ENCODE measurements at regions not wholly inside any gene's neighbourhood (a gene's known extent, or its start where the extent isn't known, plus 50 kb on each side); places are given as distances from the start of the nearest gene placed in this dataset.

DNA sequence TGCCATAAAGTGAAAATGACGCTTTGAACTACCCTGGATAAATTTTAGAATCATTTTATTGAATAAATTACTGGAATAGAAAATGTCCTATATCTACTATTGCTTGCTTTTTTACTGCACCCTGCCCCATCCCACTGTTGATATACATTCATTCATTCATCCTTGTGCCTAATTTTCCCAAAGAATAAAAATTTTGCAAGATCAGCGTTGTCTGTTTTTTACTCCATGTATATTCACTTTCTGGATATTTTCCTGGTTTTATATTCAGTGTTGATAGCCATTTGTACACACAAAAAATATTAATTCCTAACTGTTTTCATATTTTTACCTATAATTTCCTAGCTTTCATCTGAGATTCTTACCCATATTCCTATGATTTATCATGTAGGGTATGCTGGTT, 262.9 kb upstream of the MAGI2 start:
- no peak for DNase-seq (ENCODE audit: low read depth in 2 of 2)

DNA sequence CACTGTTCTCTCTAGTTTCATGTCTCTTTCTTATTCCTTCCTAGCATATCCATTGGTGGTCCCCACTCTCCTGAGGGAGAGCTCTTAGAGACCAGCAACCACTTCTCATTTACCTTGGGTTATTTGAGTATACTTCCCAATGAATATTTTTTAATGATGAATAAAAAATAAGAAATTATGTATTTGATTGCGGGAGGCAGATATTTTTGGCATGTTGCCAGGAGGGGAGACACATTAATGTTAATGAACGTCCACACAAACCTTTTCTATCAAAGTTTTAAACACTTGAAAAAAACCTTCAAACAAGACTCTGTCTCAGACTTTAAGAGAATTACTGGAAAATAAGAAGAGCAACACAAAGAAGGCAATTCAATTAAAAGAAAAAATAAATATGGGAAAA, 260.6 kb upstream of the MAGI2 start:
- no peak for DNase-seq (ENCODE audit: low read depth in 2 of 2)

GRCh38 chr7:79713276-79713675, 259.8 kb upstream of the MAGI2 start:
- no peak for DNase-seq (ENCODE audit: low read depth in 2 of 2)

GRCh38 chr7:79711660-79712059, 258.2 kb upstream of the MAGI2 start:
- no peak for DNase-seq (ENCODE audit: low read depth in 2 of 2)

DNA sequence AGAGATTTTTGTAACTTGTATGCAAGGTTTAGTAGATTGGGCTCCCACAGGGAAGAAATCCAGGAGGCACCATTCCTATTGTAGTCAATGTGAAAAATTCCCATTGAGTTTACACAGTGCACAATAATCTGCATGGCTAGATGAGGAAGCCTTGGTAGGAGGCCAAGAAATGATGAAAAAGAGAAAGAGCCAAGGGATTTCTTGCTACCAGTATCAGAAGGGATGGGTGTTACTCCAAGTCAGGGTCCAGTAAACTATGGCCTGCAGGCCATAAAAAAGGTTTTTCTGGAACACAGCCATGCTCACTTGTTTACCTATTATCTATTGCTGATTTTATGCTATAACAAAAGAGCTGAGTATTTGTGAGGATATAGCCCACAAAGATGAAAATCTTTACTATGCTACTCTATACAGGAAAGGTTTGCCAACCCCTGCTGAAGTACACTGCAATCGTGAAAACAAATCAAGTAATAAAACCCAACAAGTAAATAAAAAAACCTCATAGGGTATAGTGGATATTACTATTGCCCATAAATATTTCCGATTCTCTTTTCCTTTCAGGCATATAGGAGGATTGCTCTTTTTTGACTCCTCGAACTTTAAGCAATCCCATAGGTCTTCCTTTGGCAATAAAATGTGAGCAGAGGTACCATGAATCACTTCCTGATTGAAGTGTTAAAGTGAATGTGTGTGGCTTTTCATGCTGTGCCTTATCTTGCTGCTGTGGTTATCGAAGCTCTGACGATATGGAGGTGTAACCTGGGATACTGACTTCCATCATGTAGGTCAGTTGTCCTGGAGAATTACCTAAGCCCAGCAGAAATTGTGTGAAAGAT, 256.3 kb upstream of the MAGI2 start:
- no peak for DNase-seq (ENCODE audit: low read depth in 2 of 2)

- DNase-seq (ENCODE audit: low read depth in 2 of 2), result no peak
Observed at GRCh38 chr7:79702116-79702515, 248.6 kb upstream of the MAGI2 start.

- no peak for DNase-seq (ENCODE audit: low read depth in 2 of 2)
Observed at GRCh38 chr7:79692015-79692414, 238.5 kb upstream of the MAGI2 start.

DNA sequence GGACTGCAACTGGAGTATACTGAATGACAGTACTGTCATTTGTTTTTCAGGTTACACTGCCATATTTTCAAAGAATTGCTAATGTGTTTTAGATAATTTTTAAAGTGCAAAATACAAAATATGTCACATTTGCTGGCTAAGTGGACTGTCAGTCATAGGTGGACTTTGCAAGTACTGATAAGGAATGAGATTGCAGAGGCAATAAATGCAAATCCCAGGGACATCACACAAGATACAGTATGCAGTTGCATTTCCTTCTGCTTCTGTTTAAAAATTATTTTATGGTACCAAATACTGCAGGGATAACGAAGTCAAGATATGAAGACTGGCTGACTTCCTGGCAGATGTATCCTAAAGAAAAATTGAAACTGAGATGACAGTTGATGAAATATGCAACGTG, 237.6 kb upstream of the MAGI2 start:
- DNase-seq (ENCODE audit: low read depth in 2 of 2), result no peak

- DNase-seq (ENCODE audit: low read depth in 2 of 2), result no peak
Observed at GRCh38 chr7:79684384-79684783, 230.9 kb upstream of the MAGI2 start.

GRCh38 chr7:79683916-79684315, 230.4 kb upstream of the MAGI2 start:
- no peak for DNase-seq (ENCODE audit: low read depth in 2 of 2)

GRCh38 chr7:79683185-79683890, 229.9 kb upstream of the MAGI2 start:
- no peak for DNase-seq (ENCODE audit: low read depth in 2 of 2)

GRCh38 chr7:79681454-79681853, 228.0 kb upstream of the MAGI2 start:
- no peak for DNase-seq (ENCODE audit: low read depth in 2 of 2)

DNA sequence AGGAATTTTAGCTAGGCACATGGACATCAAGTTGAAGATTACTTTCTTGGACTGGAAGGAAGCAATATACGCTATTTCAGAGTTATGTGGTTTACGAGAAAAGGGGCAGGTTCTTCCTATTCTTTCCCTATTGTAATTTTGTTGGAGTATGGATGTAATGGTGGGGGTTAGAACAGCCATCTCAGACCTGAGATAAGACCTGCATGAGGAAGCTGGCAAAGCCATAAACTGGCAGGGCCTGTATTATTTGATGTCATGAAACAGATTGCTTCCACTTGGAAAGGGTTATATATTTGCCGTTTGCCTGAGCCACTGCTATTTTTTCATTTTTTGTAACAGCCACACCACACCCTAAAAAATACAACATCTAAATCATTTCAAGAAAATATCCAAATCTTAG, 220.5 kb upstream of the MAGI2 start:
- DNase-seq (ENCODE audit: low read depth in 2 of 2), result no peak

- no peak for DNase-seq (ENCODE audit: low read depth in 2 of 2)
Observed at GRCh38 chr7:79673421-79673820, 220.0 kb upstream of the MAGI2 start.

GRCh38 chr7:79668292-79668691, 214.8 kb upstream of the MAGI2 start:
- no peak for DNase-seq (ENCODE audit: low read depth in 2 of 2)

DNA sequence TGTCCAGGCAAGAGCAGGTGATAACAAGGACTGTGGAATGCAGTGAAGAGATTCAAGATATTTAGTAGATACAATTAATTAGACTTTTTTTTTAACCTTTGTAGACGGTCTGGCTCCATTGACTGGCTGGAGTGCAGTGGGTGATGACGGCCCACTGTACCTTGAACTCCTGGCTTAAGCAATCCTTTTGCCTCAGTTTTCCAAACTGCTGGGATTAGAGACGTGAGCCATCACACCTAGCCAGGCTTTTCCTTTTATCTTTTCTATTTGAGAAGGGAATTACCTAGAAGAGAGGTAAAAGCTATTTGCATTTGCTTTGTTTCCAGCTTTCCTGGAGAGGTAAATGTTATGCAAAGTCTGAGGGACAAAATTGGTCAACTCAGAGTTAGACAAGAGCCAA, 213.0 kb upstream of the MAGI2 start:
- no peak for DNase-seq (ENCODE audit: low read depth in 2 of 2)

GRCh38 chr7:79664884-79665676, 211.6 kb upstream of the MAGI2 start:
- no peak for DNase-seq (ENCODE audit: low read depth in 2 of 2)

DNA sequence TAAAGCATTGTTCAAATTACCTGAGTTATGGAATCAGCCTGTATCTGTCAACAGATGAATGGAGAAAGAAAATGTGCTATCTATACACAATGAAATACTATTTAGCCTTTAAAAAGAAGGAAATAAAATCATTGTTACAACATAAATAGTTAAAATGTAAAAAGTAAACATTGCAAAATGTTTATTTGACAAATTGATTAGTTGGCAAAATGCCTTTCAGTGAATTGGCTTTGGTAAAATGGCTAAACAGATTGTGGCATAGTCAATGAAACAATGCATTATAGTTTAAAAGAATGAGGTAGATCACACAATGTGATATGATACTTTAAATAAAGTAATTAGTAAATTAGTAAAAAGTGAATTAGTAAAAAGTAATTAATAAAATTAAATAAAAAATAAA, 204.8 kb upstream of the MAGI2 start:
- DNase-seq (ENCODE audit: low read depth in 2 of 2), result no peak

DNA sequence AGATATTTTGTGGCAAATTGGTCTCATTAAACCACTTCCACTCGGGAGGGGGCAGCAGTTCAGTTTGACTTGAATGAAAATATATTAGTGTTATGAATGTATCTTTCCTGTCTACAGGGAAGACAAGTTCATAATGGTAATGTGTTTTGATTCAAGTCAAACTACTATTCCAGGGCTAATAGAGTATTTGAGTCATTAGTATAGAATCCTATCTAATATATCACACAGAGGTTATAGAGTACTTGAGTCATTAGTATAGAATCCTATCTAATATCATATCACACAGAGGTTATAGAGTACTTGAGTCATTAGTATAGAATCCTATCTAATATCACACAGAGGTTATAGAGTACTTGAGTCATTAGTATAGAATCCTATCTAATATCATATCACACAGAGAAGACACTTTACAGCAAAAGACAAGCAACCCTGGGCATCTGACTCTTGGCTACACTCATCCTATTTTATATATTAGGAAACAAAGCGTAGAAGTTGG, 199.7 kb upstream of the MAGI2 start:
- no peak for DNase-seq (ENCODE audit: low read depth in 2 of 2)

- no peak for DNase-seq (ENCODE audit: low read depth in 2 of 2)
Observed at GRCh38 chr7:79652619-79653018, 199.2 kb upstream of the MAGI2 start.

DNA sequence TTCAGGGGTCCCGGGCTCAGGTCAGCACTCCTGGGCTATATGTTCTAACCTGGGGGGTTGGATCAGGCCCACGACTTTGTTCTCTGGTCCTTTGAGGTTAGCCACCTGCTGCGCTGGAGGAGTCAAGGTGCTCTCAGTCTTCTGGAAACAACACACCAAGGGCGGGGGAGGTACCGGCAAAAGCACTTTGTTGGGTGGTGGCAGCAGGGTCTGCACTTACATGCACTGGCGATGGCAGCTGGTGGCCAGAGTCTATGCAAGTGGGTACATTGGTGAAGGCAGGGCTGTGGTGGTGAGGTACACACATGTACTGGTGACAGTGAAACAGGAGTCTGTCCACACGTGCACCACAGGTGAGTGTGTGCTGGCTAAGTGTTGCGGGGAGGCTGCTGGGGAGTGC, 194.2 kb upstream of the MAGI2 start:
- no peak for DNase-seq (ENCODE audit: low read depth in 2 of 2)

- DNase-seq (ENCODE audit: low read depth in 2 of 2), result no peak
Observed at GRCh38 chr7:79646278-79646677, 192.8 kb upstream of the MAGI2 start.

Data from stimulated activated CD8-positive, alpha-beta memory T cell treated with anti-CD3 and anti-CD28 coated beads, Interleukin-15, amount 100 ng/mL, for 4 hours (primary cell).